Omental fat pad (tissue), 3 donors: ENCODE measurements at regions not wholly inside any gene's neighbourhood (a gene's known extent, or its start where the extent isn't known, plus 50 kb on each side); places are given as distances from the start of the nearest gene placed in this dataset.

ENCODE experiments used
- ATAC-seq: fragments of 150-250 bp; one replicate; pipeline ENCODE4 v1.9.1; 2016; ENCODE audit warnings: mild to moderate bottlenecking, moderate library complexity; ENCODE audit not compliant: low FRiP score
- DNase-seq: peaks from one replicate; pipeline ENCODE4 v3.0.0-alpha.2; 2019; ENCODE audit warnings: low spot score
- TF ChIP-seq, protein P1 (sequence below), 3 donors: fragments of 450-650 bp; IDR thresholded peaks; one replicate each; pipeline ENCODE4 v1.5.1; 2016 to 2017; ENCODE audit warnings: antibody characterized with exemption in 3 of 3, mild to moderate bottlenecking in 3 of 3, moderate library complexity in 2 of 3

DNA sequence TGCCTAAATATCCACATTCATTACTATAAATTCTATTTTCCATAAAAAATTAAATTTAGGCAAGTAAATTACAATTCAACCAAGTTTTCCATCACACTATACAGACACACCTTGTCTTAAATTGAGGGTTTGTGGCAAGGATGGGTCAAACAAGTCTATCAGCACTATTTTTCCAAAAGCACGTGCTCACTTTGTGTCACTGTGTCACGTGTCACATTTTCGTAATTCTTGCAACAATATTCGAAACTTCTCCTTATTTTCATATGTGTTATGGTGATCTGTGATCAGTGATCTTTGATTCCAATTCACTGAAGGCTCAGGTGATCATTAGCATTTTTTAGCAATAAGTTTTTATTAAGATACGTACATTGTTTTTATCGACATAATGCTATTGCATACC, 323.3 kb upstream of the CNTN4 start:
- ATAC-seq = no peak
- TF ChIP-seq, protein P1, sequence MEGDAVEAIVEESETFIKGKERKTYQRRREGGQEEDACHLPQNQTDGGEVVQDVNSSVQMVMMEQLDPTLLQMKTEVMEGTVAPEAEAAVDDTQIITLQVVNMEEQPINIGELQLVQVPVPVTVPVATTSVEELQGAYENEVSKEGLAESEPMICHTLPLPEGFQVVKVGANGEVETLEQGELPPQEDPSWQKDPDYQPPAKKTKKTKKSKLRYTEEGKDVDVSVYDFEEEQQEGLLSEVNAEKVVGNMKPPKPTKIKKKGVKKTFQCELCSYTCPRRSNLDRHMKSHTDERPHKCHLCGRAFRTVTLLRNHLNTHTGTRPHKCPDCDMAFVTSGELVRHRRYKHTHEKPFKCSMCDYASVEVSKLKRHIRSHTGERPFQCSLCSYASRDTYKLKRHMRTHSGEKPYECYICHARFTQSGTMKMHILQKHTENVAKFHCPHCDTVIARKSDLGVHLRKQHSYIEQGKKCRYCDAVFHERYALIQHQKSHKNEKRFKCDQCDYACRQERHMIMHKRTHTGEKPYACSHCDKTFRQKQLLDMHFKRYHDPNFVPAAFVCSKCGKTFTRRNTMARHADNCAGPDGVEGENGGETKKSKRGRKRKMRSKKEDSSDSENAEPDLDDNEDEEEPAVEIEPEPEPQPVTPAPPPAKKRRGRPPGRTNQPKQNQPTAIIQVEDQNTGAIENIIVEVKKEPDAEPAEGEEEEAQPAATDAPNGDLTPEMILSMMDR (IDR thresholded peaks at IDR 0.05) = no peak

DNA sequence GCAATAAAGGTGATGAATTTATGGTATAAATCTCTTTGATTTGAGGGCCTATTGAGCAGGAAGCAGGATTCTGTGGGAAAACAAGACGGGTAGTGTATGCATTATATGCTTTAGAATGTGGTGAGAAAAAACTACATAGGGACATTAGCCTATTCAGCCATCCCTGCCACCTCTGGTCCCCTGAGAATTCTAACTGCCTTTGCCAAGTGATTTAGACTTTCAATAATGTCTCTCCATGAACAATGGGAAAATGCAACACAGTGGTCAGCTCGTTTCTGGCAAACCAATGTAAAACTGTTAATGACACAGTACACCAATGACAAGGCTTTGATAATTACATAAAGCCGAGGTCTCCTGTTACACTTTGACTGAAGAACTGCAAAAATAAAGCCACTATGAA, 314.7 kb upstream of the CNTN4 start:
- no peak for DNase-seq
- ATAC-seq = no peak
- TF ChIP-seq, protein P1 (IDR thresholded peaks at IDR 0.05) = no peak

More for the DNA sequence above, 323.3 kb upstream of the CNTN4 start:
- no peak for DNase-seq

DNA sequence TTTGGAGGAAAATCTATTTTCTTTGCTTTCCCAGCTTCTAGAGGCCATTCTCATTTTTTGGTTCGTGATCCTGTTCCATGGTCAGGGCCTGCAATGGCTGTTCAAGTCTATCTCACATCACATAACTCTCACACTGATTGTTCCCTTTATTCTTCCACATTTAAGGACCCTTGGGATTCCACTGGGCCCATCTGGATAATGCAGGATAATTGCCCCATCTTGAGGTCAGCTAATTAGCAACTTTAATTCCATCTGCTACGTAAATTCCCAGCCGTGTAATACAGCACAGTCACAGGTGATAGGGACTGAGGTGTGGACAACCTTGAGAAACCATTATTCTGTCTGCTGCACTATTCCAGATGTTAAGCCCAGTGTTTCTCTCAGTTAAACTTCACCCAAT, 311.6 kb upstream of the CNTN4 start:
- ATAC-seq = no peak
- no peak for DNase-seq
- TF ChIP-seq, protein P1 (IDR thresholded peaks at IDR 0.05) = no peak

DNA sequence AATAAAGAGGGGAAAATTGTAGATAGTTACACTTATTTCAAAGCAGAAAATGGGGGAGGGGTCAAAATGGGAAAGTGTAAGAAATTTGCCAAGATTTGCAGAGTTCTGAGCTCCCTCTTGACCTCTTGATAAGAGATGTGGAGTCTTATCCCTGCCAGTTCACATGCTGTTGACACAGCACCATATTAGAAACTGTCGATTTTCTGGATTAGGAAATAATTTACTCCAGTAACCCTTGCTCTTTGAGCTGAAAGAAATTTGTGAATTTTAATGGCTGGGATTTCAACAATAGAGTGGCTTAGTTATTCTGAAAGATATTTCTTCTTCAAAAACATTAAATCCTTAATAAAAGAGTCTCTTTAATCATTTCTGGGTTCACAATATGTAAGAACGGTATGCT, 306.2 kb upstream of the CNTN4 start:
- no peak for ATAC-seq
- TF ChIP-seq, protein P1 (IDR thresholded peaks at IDR 0.05) = no peak
- no peak for DNase-seq

DNA sequence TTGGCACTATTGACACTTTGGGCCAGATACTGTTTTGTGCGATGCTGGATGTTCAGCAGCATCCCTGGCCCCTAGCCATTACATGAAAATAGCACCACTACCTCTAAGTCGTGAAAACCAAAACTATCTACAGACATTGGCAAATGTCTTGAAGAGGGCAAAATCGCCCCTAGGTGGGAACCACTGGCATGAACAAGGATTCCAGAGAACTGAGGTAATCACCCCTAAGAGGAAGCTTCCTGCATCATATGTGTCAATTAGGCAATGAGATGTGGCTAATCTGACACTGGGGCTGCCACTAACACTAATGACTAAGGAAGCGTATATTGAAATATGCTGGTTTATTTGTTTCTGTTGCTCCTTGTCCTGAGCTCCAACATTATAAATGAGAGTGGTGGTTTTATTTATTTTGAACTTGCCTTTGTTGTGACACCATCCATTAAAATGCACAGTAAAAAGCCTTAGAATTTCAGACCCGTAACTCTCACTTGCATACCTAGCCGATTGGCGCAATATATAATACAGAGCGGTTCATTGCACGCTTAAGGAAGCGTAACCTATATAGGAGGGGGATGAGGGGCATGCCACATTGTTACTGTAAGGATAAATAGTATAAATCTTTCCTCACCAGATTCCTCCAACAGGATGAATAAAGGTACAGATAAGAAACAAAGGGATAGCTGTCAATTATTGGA, 299.8 kb upstream of the CNTN4 start:
- TF ChIP-seq, protein P1 (IDR thresholded peaks at IDR 0.05) = no peak
- ATAC-seq (no peak), DNase-seq (no peak)

DNA sequence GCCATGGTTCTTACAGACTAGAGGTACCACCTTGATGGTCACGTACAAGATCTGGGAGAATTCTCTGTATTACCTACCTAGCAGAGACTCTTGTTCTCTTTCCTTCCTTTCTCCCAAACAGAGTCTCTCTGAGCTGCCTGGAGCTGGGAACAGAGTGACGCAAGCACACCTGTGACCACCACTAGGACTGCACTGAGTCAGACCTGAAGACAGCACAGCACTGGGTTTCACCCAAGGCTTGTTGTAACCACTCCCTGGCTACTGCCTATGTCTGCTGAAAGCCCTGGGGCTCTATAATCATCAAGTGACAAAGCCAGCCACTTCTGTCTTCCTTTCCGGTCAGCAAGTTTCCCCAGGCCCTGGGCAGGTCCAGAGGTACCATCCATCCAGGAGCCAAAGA, 293.3 kb upstream of the CNTN4 start:
- no peak for ATAC-seq
- TF ChIP-seq, protein P1 (IDR thresholded peaks at IDR 0.05) = no peak
- DNase-seq = no peak

DNA sequence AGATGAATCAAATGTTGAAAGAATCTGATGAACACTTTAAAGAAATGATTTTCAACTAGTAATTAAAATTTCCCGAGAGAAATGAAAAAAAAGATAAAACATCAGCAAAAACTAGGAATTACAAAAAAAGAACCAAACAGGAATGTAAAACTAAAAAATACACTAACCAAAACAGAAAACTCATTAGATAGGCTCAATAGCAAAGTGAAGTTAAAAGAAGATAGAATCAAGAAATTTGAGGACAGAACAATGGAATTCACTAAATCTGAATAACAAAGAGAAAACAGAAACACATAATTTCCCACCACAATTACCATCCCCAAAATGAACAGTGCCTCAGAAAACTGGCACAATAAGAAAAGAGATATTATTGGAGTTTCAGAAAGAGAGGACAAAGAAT, 290.1 kb upstream of the CNTN4 start:
- no peak for DNase-seq
- TF ChIP-seq, protein P1 (IDR thresholded peaks at IDR 0.05) = no peak
- no peak for ATAC-seq
